Adrenal gland (tissue), 9 donors: ENCODE measurements at regions not wholly inside any gene's neighbourhood (a gene's known extent, or its start where the extent isn't known, plus 50 kb on each side); places are given as distances from the start of the nearest gene placed in this dataset.
A peak's percentile ranks its signal among the peaks of the same experiment; 100 is the strongest.

Source experiments
- DNase-seq, 7 donors: peaks; one replicate each; pipeline ENCODE4 v3.0.0-alpha.2; 2019 to 2020
- H3K27ac ChIP-seq, 5 donors: fragments of 200-600 bp; sonication (generic) in 4 of 5; 1 replicate in 3 of 5; 2 replicates in 2 of 5; pipeline versions ENCODE4 v1.5.1 to v1.8.0; 2016 to 2020; ENCODE audit warnings: mild to moderate bottlenecking in 1 of 5
- H3K27me3 ChIP-seq: fragments of 200-600 bp; 2 replicates; pipeline ENCODE4 v1.8.0; 2021
- H3K36me3 ChIP-seq, 2 donors: fragments of 200-600 bp; replicated peaks in 1 of 2; 1 replicate in 1 of 2; 2 replicates in 1 of 2; pipeline versions ENCODE4 v1.5.1 to v1.8.0; 2018 to 2022
- H3K4me1 ChIP-seq, 2 donors: fragments of 200-600 bp; replicated peaks in 1 of 2; 1 replicate in 1 of 2; 2 replicates in 1 of 2; pipeline versions ENCODE4 v1.5.1 to v1.8.0; 2018 to 2021
- H3K4me3 ChIP-seq, 4 donors: fragments of 200-600 bp; sonication (generic) in 3 of 4; one replicate each; pipeline ENCODE4 v1.5.1; 2016 to 2018
- H3K9me3 ChIP-seq, 3 donors: fragments of 200-600 bp; sonication (generic) in 1 of 3; replicated peaks in 1 of 3; 1 replicate in 2 of 3; 2 replicates in 1 of 3; pipeline versions ENCODE4 v1.5.1 to v1.8.0; 2016 to 2021
- CTCF ChIP-seq, 6 experiments: fragments of 450-650 bp in 4 of 6; fragments of 200-600 bp in 2 of 6; sonication (generic) in 1 of 6; IDR thresholded peaks; 1 replicate in 5 of 6; 2 replicates in 1 of 6; pipeline versions ENCODE4 v1.5.1 to v1.8.0; 2016 to 2021; ENCODE audit warnings: antibody characterized with exemption in 6 of 6, mild to moderate bottlenecking in 2 of 6, moderate library complexity in 1 of 6
- POLR2A ChIP-seq, 2 donors: fragments of 450-650 bp; IDR thresholded peaks; one replicate each; pipeline ENCODE4 v1.6.1; 2017; ENCODE audit warnings: antibody characterized with exemption in 2 of 2, mild to moderate bottlenecking in 2 of 2, moderate library complexity in 1 of 2
- WGBS, 4 donors: extraction: QIAGEN DNeasy Blood & Tissue Kit in 2 of 4; methylation state at CpG; one replicate each; pipeline versions ENCODE4 v1.1.5 to v1.1.7; 2013 to 2017; 5-methylcytosine and 5-hydroxymethylcytosine counted together
- intact Hi-C, 2 donors: fragments of 100-400 bp; cut with DNase I; formaldehyde crosslinking; loops; one replicate each; pipeline versions ENCODE4 v1.14.1 to v1.15.0; 2022 to 2023
- donor health status: healthy with polysubstance abuse.
- donor health status: Bipolar disorder and iron deficiency.
- donor health status: DM: yes; HTN: yes; CAD: no.
- donor health status: DM: no; HTN: no; CAD: no.
- donor health status: DM: no; HTN: no; CAD: no.

GRCh38 chr7:131105294-131105798 is 222.3 kb upstream of the MKLN1 start:
- TF ChIP-seq POLR2A (IDR thresholded peaks at IDR 0.05) (no peak), CTCF (IDR thresholded peaks at IDR 0.05) (no peak)
- Histone ChIP-seq H3K9me3 (no peaks in the 10 kb centered on the region), H3K36me3 (peaks cover 0 to 6% of the 10 kb centered on the region in 2 donors), H3K27me3 (no peaks in the 10 kb centered on the region), H3K4me1 (peaks cover 19 to 59% of the 10 kb centered on the region in 2 donors), H3K27ac (peak overlapping the region in 4 of 5 donors; percentile 48 to 99 (median 89)), H3K4me3 (peak overlapping the region; percentile 13 to 80 (median 30))
- WGBS, 4 donors: 2 to 11% (median 4%) methylated on average over 3 to 24 of the region's 24 CpGs
- peak in 6 of 7 donors; percentile 41 to 75 (median 52) for DNase-seq
- intact Hi-C loops: loop anchor here in 1 of 2 donors (10.0 kb wide), 1 partner anchor 199 kb away; no protein-coding TSS in a partner anchor

- peak; percentile 74 to 86 (median 81) for DNase-seq
- no peaks in the 10 kb centered on the region for H3K27me3 ChIP-seq
- peak; percentile 64 to 70 for TF ChIP-seq POLR2A (IDR thresholded peaks at IDR 0.05)
- TF ChIP-seq CTCF (IDR thresholded peaks at IDR 0.05): no peak
- intact Hi-C loops: loop anchor here in 1 of 2 donors (10.0 kb wide), 1 partner anchor 199 kb away; no protein-coding TSS in a partner anchor
- H3K36me3 ChIP-seq: peaks cover 0 to 6% of the 10 kb centered on the region in 2 donors
- H3K4me3 ChIP-seq: peak overlapping the region; percentile 46 to 100 (median 88)
- peaks cover 26 to 59% of the 10 kb centered on the region in 2 donors for H3K4me1 ChIP-seq
- 0 to 1% (median 0%) methylated on average over 12 to 110 of the region's 110 CpGs for WGBS, 4 donors
- peak overlapping the region; percentile 87 to 99 (median 97) for H3K27ac ChIP-seq
- H3K9me3 ChIP-seq: no peaks in the 10 kb centered on the region
Measured at GRCh38 chr7:131105799-131106680, 221.6 kb upstream of the MKLN1 start.

- DNase-seq: peak; percentile 43 to 76 (median 63)
- H3K9me3 ChIP-seq: no peaks in the 10 kb centered on the region
- WGBS, 4 donors: 0 to 3% (median 1%) methylated on average over 15 to 32 of the region's 32 CpGs
- TF ChIP-seq CTCF (IDR thresholded peaks at IDR 0.05) (no peak), POLR2A (IDR thresholded peaks at IDR 0.05) (no peak)
- H3K4me1 ChIP-seq: peaks cover 34 to 59% of the 10 kb centered on the region in 2 donors
- intact Hi-C loops: loop anchor here in 1 of 2 donors (10.0 kb wide), 1 partner anchor 198 kb away; no protein-coding TSS in a partner anchor
- H3K4me3 ChIP-seq: peak overlapping the region; percentile 46 to 100 (median 88)
- H3K27ac ChIP-seq: peak overlapping the region; percentile 94 to 99 (median 97)
- peaks cover 0 to 3% of the 10 kb centered on the region in 2 donors for H3K36me3 ChIP-seq
- no peaks in the 10 kb centered on the region for H3K27me3 ChIP-seq
Measured at GRCh38 chr7:131106681-131107336, 220.9 kb upstream of the MKLN1 start.
